Type B pancreatic cell (in vitro differentiated cells): ENCODE measurements at regions not wholly inside any gene's neighbourhood (a gene's known extent, or its start where the extent isn't known, plus 50 kb on each side); places are given as distances from the start of the nearest gene placed in this dataset.

Source experiments
- DNase-seq: peaks from one replicate; pipeline ENCODE4 v3.0.0; 2021; ENCODE audit warnings: mixed read lengths; ENCODE audit not compliant: unreplicated experiment; ENCODE audit errors: extremely low spot score
- H3K27ac Mint-ChIP-seq: 2 replicates; pipeline ENCODE4 v1.8.0; 2021; ENCODE audit warnings: mild to moderate bottlenecking, mixed read lengths
- H3K27me3 Mint-ChIP-seq: 2 replicates; pipeline ENCODE4 v1.8.0; 2021; ENCODE audit warnings: mixed read lengths
- H3K36me3 Mint-ChIP-seq: 2 replicates; pipeline ENCODE4 v1.8.0; 2021; ENCODE audit warnings: mixed read lengths
- H3K4me1 Mint-ChIP-seq: one replicate; pipeline ENCODE4 v1.8.0; 2021; ENCODE audit warnings: mixed read lengths; ENCODE audit not compliant: unreplicated experiment
- H3K4me3 Mint-ChIP-seq: 2 replicates; pipeline ENCODE4 v1.8.0; 2021; ENCODE audit warnings: mild to moderate bottlenecking, mixed read lengths
- H3K9me3 Mint-ChIP-seq: 2 replicates; pipeline ENCODE4 v1.8.0; 2021; ENCODE audit warnings: mixed read lengths
- TF ChIP-seq, protein P1 (sequence below): fragments of 200-600 bp; sonication (generic); conservative IDR thresholded peaks from 2 replicates; pipeline ENCODE4 v1.5.0; 2021; ENCODE audit warnings: antibody characterized with exemption, mild to moderate bottlenecking

- TF ChIP-seq, protein P1, sequence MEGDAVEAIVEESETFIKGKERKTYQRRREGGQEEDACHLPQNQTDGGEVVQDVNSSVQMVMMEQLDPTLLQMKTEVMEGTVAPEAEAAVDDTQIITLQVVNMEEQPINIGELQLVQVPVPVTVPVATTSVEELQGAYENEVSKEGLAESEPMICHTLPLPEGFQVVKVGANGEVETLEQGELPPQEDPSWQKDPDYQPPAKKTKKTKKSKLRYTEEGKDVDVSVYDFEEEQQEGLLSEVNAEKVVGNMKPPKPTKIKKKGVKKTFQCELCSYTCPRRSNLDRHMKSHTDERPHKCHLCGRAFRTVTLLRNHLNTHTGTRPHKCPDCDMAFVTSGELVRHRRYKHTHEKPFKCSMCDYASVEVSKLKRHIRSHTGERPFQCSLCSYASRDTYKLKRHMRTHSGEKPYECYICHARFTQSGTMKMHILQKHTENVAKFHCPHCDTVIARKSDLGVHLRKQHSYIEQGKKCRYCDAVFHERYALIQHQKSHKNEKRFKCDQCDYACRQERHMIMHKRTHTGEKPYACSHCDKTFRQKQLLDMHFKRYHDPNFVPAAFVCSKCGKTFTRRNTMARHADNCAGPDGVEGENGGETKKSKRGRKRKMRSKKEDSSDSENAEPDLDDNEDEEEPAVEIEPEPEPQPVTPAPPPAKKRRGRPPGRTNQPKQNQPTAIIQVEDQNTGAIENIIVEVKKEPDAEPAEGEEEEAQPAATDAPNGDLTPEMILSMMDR, result no peak
- Mint-ChIP-seq H3K4me3 (no peak overlapping the region), H3K36me3 (no peaks in the 10 kb centered on the region), H3K4me1 (no peaks in the 10 kb centered on the region), H3K27ac (no peak overlapping the region), H3K27me3 (peaks cover 19% of the 10 kb centered on the region), H3K9me3 (no peaks in the 10 kb centered on the region)
- DNase-seq, result no peak
Measured at GRCh38 chr3:137097386-137097785, 139.6 kb downstream of the IL20RB start.

- no peaks in the 10 kb centered on the region for H3K36me3 Mint-ChIP-seq
- no peaks in the 10 kb centered on the region for H3K4me1 Mint-ChIP-seq
- H3K27me3 Mint-ChIP-seq, result peaks cover 18% of the 10 kb centered on the region
- TF ChIP-seq, protein P1, result no peak
- no peak for DNase-seq
- H3K27ac Mint-ChIP-seq, result no peak overlapping the region
- H3K4me3 Mint-ChIP-seq, result no peak overlapping the region
- H3K9me3 Mint-ChIP-seq, result no peaks in the 10 kb centered on the region
Measured at GRCh38 chr3:137097852-137098251, 140.1 kb downstream of the IL20RB start.

GRCh38 chr3:137099364-137100219 is 141.8 kb downstream of the IL20RB start:
- Mint-ChIP-seq H3K9me3 (no peaks in the 10 kb centered on the region), H3K4me1 (no peaks in the 10 kb centered on the region), H3K36me3 (no peaks in the 10 kb centered on the region), H3K27ac (no peak overlapping the region), H3K4me3 (no peak overlapping the region), H3K27me3 (peaks cover 18% of the 10 kb centered on the region)
- TF ChIP-seq, protein P1, result no peak
- no peak for DNase-seq

- TF ChIP-seq, protein P1, result no peak
- Mint-ChIP-seq H3K9me3 (no peaks in the 10 kb centered on the region), H3K36me3 (no peaks in the 10 kb centered on the region), H3K27ac (no peak overlapping the region), H3K4me3 (no peak overlapping the region), H3K27me3 (peaks cover 18% of the 10 kb centered on the region), H3K4me1 (no peaks in the 10 kb centered on the region)
- no peak for DNase-seq
Measured at GRCh38 chr3:137100326-137100725, 142.5 kb downstream of the IL20RB start.

DNA sequence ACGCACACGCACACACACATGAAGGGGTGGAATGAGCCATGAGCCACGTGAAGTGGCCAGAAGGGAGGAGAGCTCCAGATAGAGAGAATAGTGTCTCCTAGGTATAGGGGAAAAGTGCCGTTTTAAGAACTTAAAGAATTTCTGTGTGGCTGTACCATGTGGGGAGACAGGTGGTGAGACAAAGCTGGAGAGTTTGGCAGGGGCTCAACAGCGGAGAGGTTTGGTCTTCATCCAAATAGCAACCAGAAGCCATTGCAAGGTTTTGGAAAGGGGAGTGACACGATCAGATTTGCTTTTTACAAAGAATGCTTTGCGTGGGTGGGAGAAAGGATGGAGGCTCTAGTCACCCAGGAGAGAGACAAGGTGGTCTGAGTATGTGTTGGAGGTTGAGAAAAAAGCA is 146.0 kb downstream of the IL20RB start:
- no peak overlapping the region for H3K4me3 Mint-ChIP-seq
- TF ChIP-seq, protein P1, result no peak
- no peaks in the 10 kb centered on the region for H3K9me3 Mint-ChIP-seq
- H3K36me3 Mint-ChIP-seq, result no peaks in the 10 kb centered on the region
- no peak for DNase-seq
- H3K27ac Mint-ChIP-seq, result no peak overlapping the region
- no peaks in the 10 kb centered on the region for H3K4me1 Mint-ChIP-seq
- H3K27me3 Mint-ChIP-seq, result peaks cover 27% of the 10 kb centered on the region
